Activated CD4-positive, alpha-beta T cell treated with anti-CD3 and anti-CD28 coated beads for 48 hours (primary cell): ENCODE measurements at regions not wholly inside any gene's neighbourhood (a gene's known extent, or its start where the extent isn't known, plus 50 kb on each side); places are given as distances from the start of the nearest gene placed in this dataset.

Experiments
- DNase-seq: peaks from one replicate; pipeline ENCODE4 v3.0.0-alpha.2; 2020

- no peak for DNase-seq
Measured at GRCh38 chr2:122575076-122575475, 819.6 kb downstream of the TSN start.

GRCh38 chr2:122583159-122583917, 827.9 kb downstream of the TSN start:
- DNase-seq = no peak

DNA sequence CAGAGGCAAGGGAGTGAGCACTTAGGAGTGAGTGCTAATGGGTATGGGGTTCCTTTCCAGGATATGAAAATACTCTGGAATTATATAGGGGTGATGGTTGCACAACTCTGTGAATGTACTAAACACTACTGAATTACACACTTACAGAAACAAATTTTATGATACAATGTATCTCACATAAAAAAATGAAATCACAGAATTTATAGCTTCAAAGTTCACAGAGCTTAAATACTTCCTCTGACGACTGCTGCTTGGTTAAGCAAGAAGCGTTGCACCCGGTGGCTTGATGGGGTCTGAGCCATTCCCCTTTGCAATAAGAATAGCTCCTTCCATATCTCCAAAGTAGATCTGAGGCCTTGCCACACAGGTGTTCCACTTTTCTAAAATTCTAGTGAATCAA, 835.1 kb downstream of the TSN start:
- no peak for DNase-seq

- no peak for DNase-seq
Measured at GRCh38 chr2:122595065-122595464, 839.6 kb downstream of the TSN start.

GRCh38 chr2:122596598-122596997, 841.1 kb downstream of the TSN start:
- DNase-seq = no peak

DNA sequence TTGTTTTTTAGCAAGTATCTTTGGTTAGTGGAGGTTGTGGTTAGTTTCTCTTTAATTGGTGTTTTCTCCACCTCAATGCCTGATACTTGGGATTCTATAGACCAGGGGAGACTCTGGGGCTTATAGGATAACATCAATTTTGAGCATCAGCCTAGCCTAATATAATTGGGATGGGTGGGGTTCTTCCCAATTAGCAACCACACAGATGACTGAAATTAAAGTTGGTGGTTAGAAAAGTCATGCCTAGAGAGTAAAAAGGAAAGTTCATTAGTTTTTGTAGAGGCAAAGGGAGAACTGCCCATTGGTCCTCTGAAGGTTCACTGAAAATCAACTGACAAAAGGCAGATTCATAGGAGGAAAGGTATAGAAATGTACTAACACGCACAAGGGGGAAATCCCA, 843.3 kb downstream of the TSN start:
- no peak for DNase-seq

GRCh38 chr2:122610948-122611609, 855.6 kb downstream of the TSN start:
- DNase-seq = no peak

DNA sequence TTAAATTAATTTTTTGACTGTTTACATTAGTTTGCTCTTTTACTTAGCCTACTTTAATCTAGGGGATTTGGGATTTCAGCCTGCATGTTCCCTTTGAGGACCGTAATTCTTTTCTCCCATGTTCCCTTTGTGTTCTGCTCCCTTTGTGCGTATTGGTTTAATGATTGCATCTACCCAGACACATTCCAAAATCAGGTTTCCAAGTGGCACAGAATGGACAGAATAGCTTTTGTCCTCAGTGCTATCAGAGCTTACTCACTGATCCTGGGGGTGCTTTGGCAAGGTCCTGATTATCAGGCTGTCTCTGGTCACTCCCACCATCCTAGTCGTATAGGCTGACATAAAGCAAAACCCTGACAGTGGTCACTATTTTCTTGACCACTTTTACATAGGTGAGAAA, 867.5 kb downstream of the TSN start:
- no peak for DNase-seq

DNA sequence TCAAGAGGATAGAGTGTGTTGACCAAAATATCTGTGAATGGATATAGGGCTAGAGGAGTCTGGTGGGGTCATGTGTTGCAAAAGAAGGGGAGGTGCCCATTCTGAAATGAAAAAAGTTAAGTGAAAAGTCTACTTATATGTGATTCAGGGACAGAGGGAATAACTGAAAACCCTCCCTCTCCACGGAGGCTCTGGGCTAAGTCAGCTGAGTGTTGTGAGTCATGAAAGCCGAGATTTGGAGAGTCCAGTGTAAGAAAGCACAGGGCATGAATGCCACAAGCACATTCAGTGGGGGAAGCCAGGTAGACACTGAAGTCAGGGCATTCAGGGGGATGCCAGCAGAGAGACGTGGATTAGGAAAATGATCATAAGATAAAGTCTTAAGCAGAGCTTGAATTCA, 871.9 kb downstream of the TSN start:
- DNase-seq = no peak

DNA sequence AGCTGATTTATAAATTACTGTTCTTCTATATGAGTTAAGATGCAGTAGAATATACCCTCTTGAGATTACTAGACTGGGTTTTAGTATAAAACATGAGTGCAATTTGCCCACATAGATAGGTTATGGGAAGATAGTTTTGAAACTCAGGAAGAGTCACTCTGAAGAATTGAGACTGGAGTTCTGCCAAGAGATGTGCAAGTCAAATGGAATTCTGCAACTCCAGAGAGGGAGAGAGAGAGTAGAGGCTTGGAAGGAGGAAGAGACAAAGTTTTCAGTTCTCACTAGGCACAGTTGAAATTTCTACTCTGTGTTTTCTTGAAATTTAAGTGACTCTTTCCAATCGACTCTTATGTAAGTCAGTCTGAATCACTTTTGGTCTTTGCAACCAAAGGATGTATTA, 878.8 kb downstream of the TSN start:
- no peak for DNase-seq

GRCh38 chr2:122634920-122635319, 879.5 kb downstream of the TSN start:
- DNase-seq = no peak

GRCh38 chr2:122635686-122636085, 880.2 kb downstream of the TSN start:
- no peak for DNase-seq

- no peak for DNase-seq
Measured at GRCh38 chr2:122636097-122636496, 880.6 kb downstream of the TSN start.

DNA sequence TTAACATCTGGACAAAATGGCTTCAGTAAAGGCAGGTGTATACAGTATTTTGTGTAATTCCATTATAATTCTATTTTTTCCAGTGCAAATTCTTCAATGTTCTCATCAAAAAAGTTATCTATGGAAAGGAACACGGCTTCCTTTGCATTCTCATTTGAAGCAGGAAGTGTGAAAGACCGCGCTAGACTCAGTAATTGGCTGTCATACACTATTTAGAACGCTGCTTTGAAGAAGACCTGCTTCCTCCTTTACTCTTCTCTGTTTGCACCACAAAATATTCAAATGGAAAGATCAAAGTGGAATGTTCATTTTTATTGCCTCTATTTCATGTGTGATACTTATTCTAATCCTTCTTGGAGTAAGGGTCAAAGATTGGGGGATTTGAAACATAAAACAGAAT, 883.7 kb downstream of the TSN start:
- DNase-seq = no peak

DNA sequence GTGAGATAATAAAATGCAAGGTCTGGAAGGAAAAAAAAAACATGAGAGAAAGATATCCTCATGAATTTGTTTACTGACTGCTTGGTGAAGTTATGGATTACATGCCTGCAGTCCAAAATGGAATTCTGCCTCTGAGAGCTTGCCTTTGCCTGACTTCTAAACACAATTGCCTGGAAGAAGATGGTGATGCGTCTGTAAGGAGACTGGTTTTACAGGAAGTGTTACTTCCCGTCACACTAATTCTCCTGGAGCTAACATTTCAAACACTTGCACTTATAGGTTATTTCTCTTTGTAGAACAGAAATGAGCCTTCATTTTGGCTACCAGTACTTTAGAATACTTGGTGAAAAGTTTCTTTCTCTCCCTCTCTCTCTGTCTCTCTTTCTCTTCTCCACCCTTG, 884.3 kb downstream of the TSN start:
- DNase-seq = no peak

DNA sequence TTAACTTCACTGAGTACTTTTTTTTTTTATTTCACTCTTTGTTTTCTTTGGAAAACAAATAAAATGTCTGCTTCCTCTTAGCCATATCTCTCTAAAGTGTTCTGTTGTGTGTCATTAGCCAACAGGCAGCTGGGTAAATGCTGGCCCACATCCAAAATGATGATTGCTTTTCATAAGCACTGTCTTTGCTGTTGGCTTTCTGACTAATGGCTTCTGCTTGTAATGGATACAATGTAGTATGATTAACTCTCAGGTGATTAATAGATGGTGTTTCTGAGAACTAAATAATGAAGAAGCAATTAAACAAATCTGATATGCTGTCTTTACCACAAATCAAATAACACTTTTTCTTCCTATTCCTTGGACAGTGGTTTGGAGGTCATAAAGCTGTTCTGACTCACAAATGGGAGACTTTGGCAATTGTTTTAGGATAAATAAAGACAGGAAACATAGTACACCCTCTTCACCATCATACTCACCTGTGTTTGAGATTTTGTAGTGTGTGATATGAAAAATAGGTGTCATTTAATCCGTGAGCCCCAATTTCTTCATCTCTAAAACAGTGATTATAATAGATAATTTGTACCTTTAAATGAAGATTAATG, 888.4 kb downstream of the TSN start:
- DNase-seq = no peak

GRCh38 chr2:122651236-122651635, 895.8 kb downstream of the TSN start:
- no peak for DNase-seq

DNA sequence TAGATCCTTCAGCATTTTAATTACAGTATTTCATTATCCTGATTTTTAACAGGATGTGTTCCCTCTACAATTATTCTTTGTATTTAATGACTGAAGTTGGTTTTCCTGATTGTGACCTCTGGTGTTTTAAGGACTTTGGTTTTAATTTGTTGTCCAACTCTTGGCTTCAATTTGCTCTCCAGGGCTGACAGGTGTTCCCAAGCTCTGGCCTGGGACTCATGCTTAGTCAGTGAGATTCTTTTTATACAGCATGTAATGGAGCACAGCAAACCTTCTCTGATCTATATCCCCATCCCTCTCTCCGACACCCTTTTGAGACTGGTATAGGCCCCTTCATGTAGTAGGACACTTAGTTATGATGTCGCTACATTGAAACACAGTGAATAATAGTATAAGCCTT, 896.3 kb downstream of the TSN start:
- DNase-seq = no peak

DNA sequence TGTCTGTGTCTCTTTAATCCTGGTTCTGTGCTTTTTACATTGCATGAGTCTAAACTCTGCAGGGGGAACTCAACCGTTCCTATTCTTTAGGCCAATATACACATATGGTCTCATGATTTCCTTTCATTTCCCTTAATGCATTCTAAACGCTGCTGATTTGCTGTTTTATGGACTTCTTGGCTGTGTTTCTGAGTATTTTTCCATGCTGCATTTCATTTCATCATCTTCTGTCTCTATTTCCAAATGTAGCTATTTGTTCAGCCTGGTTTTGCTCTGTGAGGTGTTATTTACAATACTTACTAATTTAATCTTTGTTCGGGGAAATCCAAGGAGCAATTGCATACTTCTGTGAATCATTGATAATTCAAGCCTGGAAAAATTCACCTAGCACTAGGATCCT, 897.2 kb downstream of the TSN start:
- no peak for DNase-seq

GRCh38 chr2:122656403-122656802, 901.0 kb downstream of the TSN start:
- DNase-seq = no peak

DNA sequence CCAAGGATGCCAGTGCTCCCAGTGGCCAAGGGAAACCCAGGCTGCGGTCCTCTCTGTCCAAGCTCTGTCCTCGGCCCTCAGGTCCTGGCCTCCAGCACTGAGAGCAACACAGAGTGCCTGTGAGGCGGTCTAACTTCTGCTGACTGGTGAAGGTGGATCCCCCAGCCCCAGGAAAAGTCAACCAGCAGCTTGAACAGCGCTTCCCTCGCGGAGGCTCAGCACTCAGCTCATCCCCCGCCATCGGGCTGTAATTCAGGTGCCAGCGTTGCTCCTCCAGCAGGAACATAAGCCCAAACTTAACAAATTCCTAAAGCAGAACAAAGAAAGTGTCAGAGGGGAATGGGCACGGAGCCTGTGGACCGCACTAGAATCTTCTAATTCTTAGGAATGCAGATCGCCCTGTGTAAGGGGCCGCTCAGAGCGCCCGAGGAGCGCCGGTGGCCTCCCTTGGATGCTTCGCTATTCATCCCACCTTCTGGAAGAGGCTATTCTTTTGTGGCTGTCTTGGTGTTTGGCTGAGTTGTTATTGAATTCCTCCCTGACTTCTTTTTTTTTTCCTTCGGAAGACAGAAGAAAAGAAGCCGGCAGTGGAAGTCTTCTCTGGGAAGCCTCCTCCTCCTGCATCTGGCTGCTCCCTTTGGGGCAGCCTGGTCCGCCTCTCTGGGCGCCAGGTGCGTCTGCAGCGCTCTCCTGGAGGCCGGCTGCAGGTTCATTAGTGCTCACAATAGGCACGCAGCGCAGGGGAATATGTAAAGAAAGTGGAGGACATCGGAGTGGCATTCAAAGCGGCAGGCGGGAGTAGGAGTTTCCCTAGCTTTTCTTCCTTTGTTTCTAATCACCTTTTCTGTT, 905.6 kb downstream of the TSN start:
- no peak for DNase-seq

GRCh38 chr2:122663620-122664019, 908.2 kb downstream of the TSN start:
- DNase-seq = no peak

DNA sequence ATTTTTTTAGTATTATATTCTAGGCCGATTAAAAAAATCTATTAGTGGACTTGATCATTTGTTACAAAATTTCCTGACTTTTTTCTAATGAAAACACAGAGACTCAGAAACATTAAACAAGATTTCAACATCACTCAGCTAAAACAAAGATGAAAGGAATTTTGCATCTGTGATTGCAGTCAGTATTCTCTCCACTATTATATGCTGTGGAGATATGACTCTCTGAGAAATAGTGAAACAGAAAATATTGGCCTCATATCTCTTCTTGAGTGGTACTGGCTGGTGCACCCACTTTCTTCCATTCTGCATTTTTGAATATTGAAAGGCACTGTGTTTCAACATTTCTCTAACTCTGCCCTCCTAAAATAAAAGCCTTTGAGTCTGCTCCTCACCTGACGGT, 914.2 kb downstream of the TSN start:
- DNase-seq = no peak

GRCh38 chr2:122670897-122671296, 915.4 kb downstream of the TSN start:
- DNase-seq = no peak
